HCT116 (cell line): ENCODE measurements at regions not wholly inside any gene's neighbourhood (a gene's known extent, or its start where the extent isn't known, plus 50 kb on each side); places are given as distances from the start of the nearest gene placed in this dataset.

Source experiments
- EZH2 ChIP-seq: fragments of 200-600 bp; sonication (generic); IDR thresholded peaks from 2 replicates; pipeline ENCODE4 v1.6.1; 2017; ENCODE audit warnings: antibody characterized with exemption, mixed run types
- POLR2A ChIP-seq: IDR thresholded peaks from 2 replicates; pipeline ENCODE4 v1.7.0; 2011; ENCODE audit warnings: borderline replicate concordance; ENCODE audit not compliant: insufficient read depth, insufficient read length; ENCODE audit errors: extremely low read depth
- TF ChIP-seq, protein P1 (sequence below), 3 experiments: fragments of 200-600 bp in 1 of 3; sonication (generic) in 1 of 3; IDR thresholded peaks in 2 of 3; conservative IDR thresholded peaks in 1 of 3; 2 replicates each; pipeline ENCODE4 v1.5.1; 2012 to 2017; ENCODE audit warnings: low read depth in 2 of 3, low read length in 2 of 3, antibody characterized with exemption in 1 of 3, borderline replicate concordance in 1 of 3, control low read depth in 1 of 3, mild to moderate bottlenecking in 1 of 3, mixed read lengths in 1 of 3, mixed run types in 1 of 3, moderate library complexity in 1 of 3; ENCODE audit not compliant: insufficient read depth in 1 of 3
- TF ChIP-seq, protein P2 (sequence below): IDR thresholded peaks from 2 replicates; pipeline ENCODE4 v1.6.1; 2012

DNA sequence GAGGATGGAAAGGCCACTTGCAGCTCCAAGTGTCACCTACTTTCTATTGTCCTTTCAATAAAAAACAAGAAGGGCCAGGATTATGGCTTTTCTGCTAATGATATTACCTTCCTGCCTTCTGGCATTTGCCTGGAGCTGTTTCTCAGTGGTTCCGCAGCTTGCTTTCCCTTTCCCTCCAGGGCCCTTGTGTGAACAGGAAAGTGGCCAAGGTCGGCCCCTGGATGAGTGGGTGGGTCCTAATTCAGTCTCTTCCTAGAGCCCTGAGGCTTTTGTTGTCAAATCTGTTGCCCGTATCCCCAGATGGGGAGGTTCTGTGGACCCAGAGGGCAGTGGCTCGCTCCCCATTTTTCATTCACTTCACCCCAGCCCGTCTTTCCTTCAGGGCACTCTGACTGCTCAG is 64.2 kb upstream of the UMPS start:
- TF ChIP-seq, protein P1, sequence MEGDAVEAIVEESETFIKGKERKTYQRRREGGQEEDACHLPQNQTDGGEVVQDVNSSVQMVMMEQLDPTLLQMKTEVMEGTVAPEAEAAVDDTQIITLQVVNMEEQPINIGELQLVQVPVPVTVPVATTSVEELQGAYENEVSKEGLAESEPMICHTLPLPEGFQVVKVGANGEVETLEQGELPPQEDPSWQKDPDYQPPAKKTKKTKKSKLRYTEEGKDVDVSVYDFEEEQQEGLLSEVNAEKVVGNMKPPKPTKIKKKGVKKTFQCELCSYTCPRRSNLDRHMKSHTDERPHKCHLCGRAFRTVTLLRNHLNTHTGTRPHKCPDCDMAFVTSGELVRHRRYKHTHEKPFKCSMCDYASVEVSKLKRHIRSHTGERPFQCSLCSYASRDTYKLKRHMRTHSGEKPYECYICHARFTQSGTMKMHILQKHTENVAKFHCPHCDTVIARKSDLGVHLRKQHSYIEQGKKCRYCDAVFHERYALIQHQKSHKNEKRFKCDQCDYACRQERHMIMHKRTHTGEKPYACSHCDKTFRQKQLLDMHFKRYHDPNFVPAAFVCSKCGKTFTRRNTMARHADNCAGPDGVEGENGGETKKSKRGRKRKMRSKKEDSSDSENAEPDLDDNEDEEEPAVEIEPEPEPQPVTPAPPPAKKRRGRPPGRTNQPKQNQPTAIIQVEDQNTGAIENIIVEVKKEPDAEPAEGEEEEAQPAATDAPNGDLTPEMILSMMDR (IDR thresholded peaks at IDR 0.05 in 2 of 3, conservative IDR thresholded peaks at IDR 0.05 in 1 of 3; ENCODE audit: borderline replicate concordance in 1 of 3, insufficient read depth in 1 of 3, low read depth in 2 of 3, low read length in 2 of 3) = no peak
- no peak for TF ChIP-seq EZH2
- no peak for TF ChIP-seq POLR2A
- TF ChIP-seq, protein P2, sequence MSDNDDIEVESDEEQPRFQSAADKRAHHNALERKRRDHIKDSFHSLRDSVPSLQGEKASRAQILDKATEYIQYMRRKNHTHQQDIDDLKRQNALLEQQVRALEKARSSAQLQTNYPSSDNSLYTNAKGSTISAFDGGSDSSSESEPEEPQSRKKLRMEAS = no peak
